ENCODE measurements at regions not wholly inside any gene's neighbourhood (a gene's known extent, or its start where the extent isn't known, plus 50 kb on each side); places are given as distances from the start of the nearest gene placed in this dataset.
A peak's percentile ranks its signal among the peaks of the same experiment; 100 is the strongest.

GRCh38 chr19:31641591-31641990, 292.4 kb upstream of the TSHZ3 start:
- Histone ChIP-seq H3K9me3 (no peaks in the 10 kb centered on the region), H3K27ac (no peak overlapping the region), H3K4me3 (no peak overlapping the region), H3K27me3 (no peaks in the 10 kb centered on the region), H3K4me1 (no peaks in the 10 kb centered on the region), H3K36me3 (no peaks in the 10 kb centered on the region)
- ATAC-seq (ENCODE audit: low FRiP score in 2 of 2), result no peak
- no peak for TF ChIP-seq POLR2A (IDR thresholded peaks at IDR 0.05)
- no peak for TF ChIP-seq POLR2AphosphoS5 (IDR thresholded peaks at IDR 0.05)
- no peak for TF ChIP-seq CTCF (IDR thresholded peaks at IDR 0.05)
- TF ChIP-seq EP300 (IDR thresholded peaks at IDR 0.05), result no peak
- WGBS, 2 donors, result 55 to 74% methylated on average over 2 of the region's 2 CpGs
- no peak for DNase-seq

GRCh38 chr19:31648347-31648746, 299.1 kb upstream of the TSHZ3 start:
- Histone ChIP-seq H3K27me3 (no peaks in the 10 kb centered on the region), H3K27ac (no peak overlapping the region), H3K9me3 (no peaks in the 10 kb centered on the region), H3K36me3 (no peaks in the 10 kb centered on the region), H3K4me1 (no peaks in the 10 kb centered on the region), H3K4me3 (no peak overlapping the region)
- no peak for TF ChIP-seq EP300 (IDR thresholded peaks at IDR 0.05)
- no peak for TF ChIP-seq CTCF (IDR thresholded peaks at IDR 0.05)
- TF ChIP-seq POLR2A (IDR thresholded peaks at IDR 0.05), result no peak
- TF ChIP-seq POLR2AphosphoS5 (IDR thresholded peaks at IDR 0.05), result no peak
- DNase-seq, result no peak
- ATAC-seq (ENCODE audit: low FRiP score in 2 of 2), result no peak
- 60 to 71% methylated on average over 9 of the region's 9 CpGs for WGBS, 2 donors

GRCh38 chr19:31656507-31656906, 307.3 kb upstream of the TSHZ3 start:
- no peaks in the 10 kb centered on the region for H3K36me3 ChIP-seq
- no peaks in the 10 kb centered on the region for H3K4me1 ChIP-seq
- ATAC-seq (ENCODE audit: low FRiP score in 2 of 2) (no peak), DNase-seq (peak in 1 of 2 donors; percentile 39)
- WGBS, 2 donors, result 92 to 96% methylated on average over 9 of the region's 9 CpGs
- no peaks in the 10 kb centered on the region for H3K27me3 ChIP-seq
- no peak overlapping the region for H3K4me3 ChIP-seq
- TF ChIP-seq POLR2AphosphoS5 (IDR thresholded peaks at IDR 0.05), result no peak
- no peak for TF ChIP-seq EP300 (IDR thresholded peaks at IDR 0.05)
- TF ChIP-seq CTCF (IDR thresholded peaks at IDR 0.05), result no peak
- TF ChIP-seq POLR2A (IDR thresholded peaks at IDR 0.05), result no peak
- H3K9me3 ChIP-seq, result no peaks in the 10 kb centered on the region
- no peak overlapping the region for H3K27ac ChIP-seq

- ATAC-seq (ENCODE audit: low FRiP score in 2 of 2) (no peak), DNase-seq (no peak)
- no peaks in the 10 kb centered on the region for H3K4me1 ChIP-seq
- TF ChIP-seq POLR2A (IDR thresholded peaks at IDR 0.05) (no peak), CTCF (IDR thresholded peaks at IDR 0.05) (no peak), POLR2AphosphoS5 (IDR thresholded peaks at IDR 0.05) (no peak), EP300 (IDR thresholded peaks at IDR 0.05) (no peak)
- no peak overlapping the region for H3K4me3 ChIP-seq
- H3K9me3 ChIP-seq, result no peaks in the 10 kb centered on the region
- no peaks in the 10 kb centered on the region for H3K36me3 ChIP-seq
- no peak overlapping the region for H3K27ac ChIP-seq
- no peaks in the 10 kb centered on the region for H3K27me3 ChIP-seq
- 69 to 76% methylated on average over 4 to 6 of the region's 6 CpGs for WGBS, 2 donors
Observed at GRCh38 chr19:31658993-31659896, 310.0 kb upstream of the TSHZ3 start.

GRCh38 chr19:31659897-31660210, 310.6 kb upstream of the TSHZ3 start:
- H3K4me1 ChIP-seq, result no peaks in the 10 kb centered on the region
- no peaks in the 10 kb centered on the region for H3K27me3 ChIP-seq
- ATAC-seq (ENCODE audit: low FRiP score in 2 of 2), result no peak
- no peak for DNase-seq
- H3K36me3 ChIP-seq, result no peaks in the 10 kb centered on the region
- 77 to 79% methylated on average over 4 of the region's 4 CpGs for WGBS, 2 donors
- no peak overlapping the region for H3K4me3 ChIP-seq
- TF ChIP-seq POLR2AphosphoS5 (IDR thresholded peaks at IDR 0.05), result no peak
- TF ChIP-seq CTCF (IDR thresholded peaks at IDR 0.05), result no peak
- no peak for TF ChIP-seq EP300 (IDR thresholded peaks at IDR 0.05)
- no peak overlapping the region for H3K27ac ChIP-seq
- H3K9me3 ChIP-seq, result no peaks in the 10 kb centered on the region

All from upper lobe of left lung (tissue), 6 donors.